ENCODE measurements at regions not wholly inside any gene's neighbourhood (a gene's known extent, or its start where the extent isn't known, plus 50 kb on each side); places are given as distances from the start of the nearest gene placed in this dataset.

GRCh38 chr5:175001876-175002645 lies 277.7 kb downstream of the MSX2 start:
- CTCF ChIA-PET, result interaction anchor here (0.6 to 1.0 kb wide), 3 partner anchors 14 to 508 kb away, joined by 3 read pairs; no protein-coding TSS in a partner anchor
- Mint-ChIP-seq H3K36me3 (ENCODE audit: insufficient read depth, unreplicated experiment) (no peaks in the 10 kb centered on the region), H3K27ac (ENCODE audit: low read depth, unreplicated experiment) (no peak overlapping the region), H3K27me3 (ENCODE audit: insufficient read depth, unreplicated experiment) (peaks cover 35% of the 10 kb centered on the region), H3K4me1 (ENCODE audit: insufficient read depth, unreplicated experiment) (no peaks in the 10 kb centered on the region), H3K9me3 (ENCODE audit: unreplicated experiment) (peaks cover 19% of the 10 kb centered on the region), H3K4me3 (ENCODE audit: unreplicated experiment) (no peak overlapping the region)
- intact Hi-C loops (cut with micrococcal nuclease), result no loop called here
- POLR2A ChIA-PET, result interaction anchor here (0.6 to 1.1 kb wide), 5 partner anchors 9 to 667 kb away, joined by 3 read pairs; no protein-coding TSS in a partner anchor
- no peak for DNase-seq (ENCODE audit: unreplicated experiment)
- BruUV-seq (replicated peaks), result no TSS peak
- no peak for TF ChIP-seq CTCF (IDR thresholded peaks at IDR 0.05; ENCODE audit: unreplicated experiment)

GRCh38 chr5:175001311-175001710 lies 276.9 kb downstream of the MSX2 start:
- H3K27me3 Mint-ChIP-seq (ENCODE audit: insufficient read depth, unreplicated experiment), result peaks cover 35% of the 10 kb centered on the region
- no TSS peak for BruUV-seq (replicated peaks)
- H3K4me3 Mint-ChIP-seq (ENCODE audit: unreplicated experiment), result no peak overlapping the region
- no peak overlapping the region for H3K27ac Mint-ChIP-seq (ENCODE audit: low read depth, unreplicated experiment)
- ChIA-PET CTCF (interaction anchor here (0.7 to 1.0 kb wide), 2 partner anchors 14 to 91 kb away, joined by 3 read pairs; no protein-coding TSS in a partner anchor), POLR2A (interaction anchor here (0.6 to 1.1 kb wide), 4 partner anchors 14 to 405 kb away, joined by 3 to 4 read pairs (median 3); no protein-coding TSS in a partner anchor)
- H3K36me3 Mint-ChIP-seq (ENCODE audit: insufficient read depth, unreplicated experiment), result no peaks in the 10 kb centered on the region
- DNase-seq (ENCODE audit: unreplicated experiment), result no peak
- no peak for TF ChIP-seq CTCF (IDR thresholded peaks at IDR 0.05; ENCODE audit: unreplicated experiment)
- no peaks in the 10 kb centered on the region for H3K4me1 Mint-ChIP-seq (ENCODE audit: insufficient read depth, unreplicated experiment)
- intact Hi-C loops (cut with micrococcal nuclease), result no loop called here
- peaks cover 19% of the 10 kb centered on the region for H3K9me3 Mint-ChIP-seq (ENCODE audit: unreplicated experiment)

- Mint-ChIP-seq H3K9me3 (ENCODE audit: unreplicated experiment) (peaks cover 18% of the 10 kb centered on the region), H3K27me3 (ENCODE audit: insufficient read depth, unreplicated experiment) (peaks cover 31% of the 10 kb centered on the region), H3K4me1 (ENCODE audit: insufficient read depth, unreplicated experiment) (no peaks in the 10 kb centered on the region), H3K4me3 (ENCODE audit: unreplicated experiment) (no peak overlapping the region), H3K36me3 (ENCODE audit: insufficient read depth, unreplicated experiment) (no peaks in the 10 kb centered on the region), H3K27ac (ENCODE audit: low read depth, unreplicated experiment) (no peak overlapping the region)
- TF ChIP-seq CTCF (IDR thresholded peaks at IDR 0.05; ENCODE audit: unreplicated experiment), result no peak
- no peak for DNase-seq (ENCODE audit: unreplicated experiment)
- CTCF ChIA-PET, result interaction anchor here (0.6 kb wide), 1 partner anchor 1758 kb away, joined by 3 read pairs; no protein-coding TSS in a partner anchor
- no TSS peak for BruUV-seq (replicated peaks)
- intact Hi-C loops (cut with micrococcal nuclease), result no loop called here
- POLR2A ChIA-PET, result no interaction called here
These were observed 275.2 kb downstream of the MSX2 start for GRCh38 chr5:174999581-174999980.

- H3K27me3 Mint-ChIP-seq (ENCODE audit: insufficient read depth, unreplicated experiment), result peaks cover 18% of the 10 kb centered on the region
- H3K27ac Mint-ChIP-seq (ENCODE audit: low read depth, unreplicated experiment), result no peak overlapping the region
- intact Hi-C loops (cut with micrococcal nuclease), result no loop called here
- no peak overlapping the region for H3K4me3 Mint-ChIP-seq (ENCODE audit: unreplicated experiment)
- ChIA-PET POLR2A (interaction anchor here (1.0 kb wide), 1 partner anchor 15 kb away, joined by 3 read pairs; no protein-coding TSS in a partner anchor), CTCF (interaction anchor here (1.1 kb wide), 1 partner anchor 10 kb away, joined by 4 read pairs; no protein-coding TSS in a partner anchor)
- no TSS peak for BruUV-seq (replicated peaks)
- H3K4me1 Mint-ChIP-seq (ENCODE audit: insufficient read depth, unreplicated experiment), result no peaks in the 10 kb centered on the region
- H3K36me3 Mint-ChIP-seq (ENCODE audit: insufficient read depth, unreplicated experiment), result no peaks in the 10 kb centered on the region
- peak; percentile 58 for DNase-seq (ENCODE audit: unreplicated experiment)
- no peak for TF ChIP-seq CTCF (IDR thresholded peaks at IDR 0.05; ENCODE audit: unreplicated experiment)
- peaks cover 11% of the 10 kb centered on the region for H3K9me3 Mint-ChIP-seq (ENCODE audit: unreplicated experiment)
These were observed 273.8 kb downstream of the MSX2 start for GRCh38 chr5:174998131-174998730.

Data from MCF 10A (cell line).